C4-2B (cell line): ENCODE measurements at regions not wholly inside any gene's neighbourhood (a gene's known extent, or its start where the extent isn't known, plus 50 kb on each side); places are given as distances from the start of the nearest gene placed in this dataset.

Source experiments
- H3K27ac ChIP-seq: fragments of 450-650 bp; 2 replicates; pipeline ENCODE4 v1.5.1; 2017
- CTCF ChIP-seq: fragments of 450-650 bp; conservative IDR thresholded peaks from 2 replicates; pipeline ENCODE4 v1.5.1; 2017; ENCODE audit warnings: mild to moderate bottlenecking
- ZFX ChIP-seq: fragments of 450-650 bp; IDR thresholded peaks from 2 replicates; pipeline ENCODE4 v1.6.1; 2017

- no peak overlapping the region for H3K27ac ChIP-seq
- TF ChIP-seq CTCF (no peak), ZFX (no peak)
These were observed 68.1 kb upstream of the STK39 start for GRCh38 chr2:168315331-168316072.

GRCh38 chr2:168316073-168316440 is 68.7 kb upstream of the STK39 start:
- H3K27ac ChIP-seq, result no peak overlapping the region
- no peak for TF ChIP-seq CTCF
- TF ChIP-seq ZFX, result no peak

GRCh38 chr2:168317282-168317681 is 69.9 kb upstream of the STK39 start:
- H3K27ac ChIP-seq, result no peak overlapping the region
- no peak for TF ChIP-seq ZFX
- no peak for TF ChIP-seq CTCF

DNA sequence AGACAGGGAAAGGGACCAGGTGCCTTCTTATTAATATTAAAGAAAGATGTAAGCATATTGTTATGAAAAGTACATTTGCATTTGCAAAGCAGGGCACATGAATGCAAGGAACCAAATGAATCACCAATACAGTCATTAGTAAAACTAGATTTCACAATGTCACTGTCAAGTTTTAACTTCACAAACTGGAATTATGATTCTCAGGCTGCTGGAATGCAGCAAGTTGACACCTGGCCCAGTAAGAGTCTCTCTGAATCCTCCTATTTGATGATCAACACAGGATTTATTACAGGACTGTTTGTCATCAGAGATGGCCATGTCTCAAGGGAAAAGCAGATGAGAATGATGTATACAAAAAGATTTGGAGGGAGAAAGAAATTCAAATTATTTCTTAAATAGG is 72.9 kb upstream of the STK39 start:
- no peak for TF ChIP-seq ZFX
- no peak for TF ChIP-seq CTCF

GRCh38 chr2:168322325-168323007 is 75.1 kb upstream of the STK39 start:
- H3K27ac ChIP-seq, result no peak overlapping the region
- TF ChIP-seq CTCF (no peak), ZFX (no peak)

More for the DNA sequence above, 72.9 kb upstream of the STK39 start:
- H3K27ac ChIP-seq, result no peak overlapping the region

DNA sequence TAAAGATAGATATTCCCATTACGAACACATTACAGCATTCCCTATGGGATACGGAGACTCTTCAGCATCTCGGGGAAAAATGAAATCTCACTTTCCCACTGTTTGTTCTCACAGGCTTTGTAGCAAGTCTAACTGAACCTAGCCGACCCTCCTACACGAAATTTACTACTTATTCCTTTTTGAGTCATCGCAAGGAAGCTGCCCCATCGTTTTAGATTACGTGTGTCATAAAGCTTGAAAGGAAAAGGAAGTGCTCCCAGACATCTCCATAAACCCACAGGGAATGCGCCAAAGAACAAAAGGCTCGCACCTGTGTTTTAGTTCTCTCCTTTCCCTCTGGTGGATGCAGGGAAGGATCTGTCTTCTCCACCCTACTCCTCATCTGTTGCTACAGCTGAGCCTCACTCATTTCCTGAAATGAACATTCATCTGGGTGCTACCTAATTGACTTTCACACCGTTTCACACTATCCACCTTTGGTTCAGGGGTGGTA is 76.2 kb upstream of the STK39 start:
- H3K27ac ChIP-seq, result no peak overlapping the region
- no peak for TF ChIP-seq CTCF

- no peak overlapping the region for H3K27ac ChIP-seq
- TF ChIP-seq ZFX (no peak), CTCF (no peak)
These were observed 79.2 kb upstream of the STK39 start for GRCh38 chr2:168326572-168326971.
